ENCODE measurements at regions not wholly inside any gene's neighbourhood (a gene's known extent, or its start where the extent isn't known, plus 50 kb on each side); places are given as distances from the start of the nearest gene placed in this dataset.

- intact Hi-C loops (cut with DNase I) = no loop called here
- ATAC-seq (ENCODE audit: poor library complexity) (no peak), DNase-seq (no peak)
These were observed 746.0 kb downstream of the VRK1 start for GRCh38 chr14:97543221-97543620.

- intact Hi-C loops (cut with DNase I) = no loop called here
- no peak for ATAC-seq (ENCODE audit: poor library complexity)
- DNase-seq = no peak
These were observed 746.6 kb downstream of the VRK1 start for GRCh38 chr14:97543816-97544215.

- ATAC-seq (ENCODE audit: poor library complexity) (peak; percentile 60), DNase-seq (no peak)
- intact Hi-C loops (cut with DNase I) = no loop called here
These were observed 747.4 kb downstream of the VRK1 start for GRCh38 chr14:97544571-97544970.

DNA sequence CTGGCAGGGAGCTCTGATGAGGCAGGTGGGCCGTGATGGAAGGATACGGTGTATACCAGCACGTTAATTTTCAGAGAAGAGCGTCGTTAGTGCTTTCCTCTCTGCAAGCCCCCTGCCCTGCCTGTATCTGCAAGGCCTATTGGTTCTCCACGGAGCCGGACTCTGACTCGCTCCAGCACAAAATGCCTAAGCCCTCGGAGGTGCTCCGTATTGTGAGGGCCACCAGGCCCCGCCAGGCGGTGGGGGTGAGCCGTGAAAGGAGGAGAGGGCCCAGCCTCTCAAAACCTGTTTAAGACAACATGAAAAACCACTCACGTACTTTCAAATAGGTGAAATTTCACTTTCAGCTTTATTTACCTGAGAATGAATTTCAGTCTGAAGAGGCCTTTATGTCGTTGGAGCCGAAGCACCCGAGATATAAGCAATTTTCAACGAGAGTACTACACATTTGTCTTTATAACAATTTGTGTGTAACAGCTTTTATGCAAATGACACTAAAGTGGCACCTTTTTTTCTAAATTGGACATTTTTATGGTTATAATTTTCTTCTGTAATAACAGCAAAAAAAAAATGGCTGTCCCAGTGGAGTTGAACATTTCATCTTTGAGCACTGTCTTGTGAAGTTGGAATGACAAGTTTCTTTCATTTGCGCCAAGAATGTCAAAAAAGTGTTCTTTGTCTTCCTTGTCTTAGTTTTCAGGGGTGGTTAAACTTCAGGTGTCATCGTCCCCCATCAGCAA is 749.5 kb downstream of the VRK1 start:
- no peak for DNase-seq
- intact Hi-C loops (cut with DNase I) = no loop called here
- no peak for ATAC-seq (ENCODE audit: poor library complexity)

GRCh38 chr14:97550463-97550862 is 753.3 kb downstream of the VRK1 start:
- ATAC-seq (ENCODE audit: poor library complexity) (no peak), DNase-seq (no peak)
- intact Hi-C loops (cut with DNase I) = no loop called here

GRCh38 chr14:97554597-97554996 is 757.4 kb downstream of the VRK1 start:
- intact Hi-C loops (cut with DNase I) = no loop called here
- DNase-seq = no peak
- no peak for ATAC-seq (ENCODE audit: poor library complexity)

DNA sequence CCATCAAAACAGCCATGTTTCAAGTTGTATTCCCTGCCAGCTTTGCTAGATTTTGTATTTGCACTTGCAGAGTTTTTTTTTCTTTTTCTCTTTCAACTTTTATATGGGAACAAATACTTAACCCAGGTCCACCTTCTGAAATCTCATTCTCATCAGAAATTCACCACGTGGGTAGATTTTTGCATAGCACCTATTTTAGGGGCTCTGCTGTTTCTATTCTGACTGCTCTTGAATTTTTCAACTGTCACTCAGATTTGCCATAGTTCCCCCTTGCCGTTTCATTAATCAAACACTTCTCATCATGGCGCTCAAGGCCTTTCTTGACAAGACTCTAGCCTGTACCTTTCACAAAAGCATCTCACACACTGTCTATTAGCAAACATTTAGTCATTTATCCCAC is 767.2 kb downstream of the VRK1 start:
- DNase-seq = no peak
- intact Hi-C loops (cut with DNase I) = no loop called here
- no peak for ATAC-seq (ENCODE audit: poor library complexity)

- DNase-seq = no peak
- intact Hi-C loops (cut with DNase I) = no loop called here
- no peak for ATAC-seq (ENCODE audit: poor library complexity)
These were observed 774.0 kb downstream of the VRK1 start for GRCh38 chr14:97571201-97571600.

DNA sequence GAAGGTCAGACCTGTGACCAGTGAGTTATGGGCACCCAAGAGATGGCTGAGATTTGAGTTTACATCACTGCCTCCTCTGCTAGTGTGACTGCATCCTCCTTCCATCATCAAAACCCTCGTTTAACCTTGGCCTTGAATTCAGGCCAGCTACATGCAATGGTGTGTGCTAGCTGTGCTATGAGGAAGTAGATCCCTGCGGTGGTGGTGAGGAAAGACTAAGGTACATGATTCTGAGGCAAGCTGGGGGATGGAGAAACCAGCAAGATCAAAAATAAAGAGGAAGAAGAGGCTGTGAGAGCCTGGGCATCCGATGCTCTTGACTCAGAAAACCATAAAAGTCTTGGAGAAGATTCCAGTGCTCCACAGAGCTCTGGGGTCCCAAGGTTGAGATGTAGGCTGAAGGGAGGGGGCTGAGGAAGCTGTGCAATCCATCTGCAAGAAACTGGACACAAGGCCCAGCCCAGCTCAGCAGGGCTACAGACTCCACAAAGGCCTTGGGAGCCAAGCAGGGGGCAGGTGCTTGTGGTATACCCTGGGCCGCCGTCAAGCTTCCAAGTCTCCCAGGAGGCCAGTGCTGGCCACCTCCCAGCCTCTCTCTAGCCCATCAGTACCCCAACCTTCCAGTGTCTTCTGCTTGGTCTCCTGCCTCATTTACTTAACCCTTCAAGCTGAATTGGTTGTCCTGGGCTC is 774.8 kb downstream of the VRK1 start:
- intact Hi-C loops (cut with DNase I) = no loop called here
- DNase-seq (no peak), ATAC-seq (ENCODE audit: poor library complexity) (no peak)

- intact Hi-C loops (cut with DNase I) = no loop called here
- ATAC-seq (ENCODE audit: poor library complexity) = no peak
- DNase-seq = no peak
These were observed 775.6 kb downstream of the VRK1 start for GRCh38 chr14:97572583-97573458.

GRCh38 chr14:97575677-97576076 is 778.5 kb downstream of the VRK1 start:
- intact Hi-C loops (cut with DNase I) = no loop called here
- ATAC-seq (ENCODE audit: poor library complexity) = no peak
- DNase-seq = no peak

DNA sequence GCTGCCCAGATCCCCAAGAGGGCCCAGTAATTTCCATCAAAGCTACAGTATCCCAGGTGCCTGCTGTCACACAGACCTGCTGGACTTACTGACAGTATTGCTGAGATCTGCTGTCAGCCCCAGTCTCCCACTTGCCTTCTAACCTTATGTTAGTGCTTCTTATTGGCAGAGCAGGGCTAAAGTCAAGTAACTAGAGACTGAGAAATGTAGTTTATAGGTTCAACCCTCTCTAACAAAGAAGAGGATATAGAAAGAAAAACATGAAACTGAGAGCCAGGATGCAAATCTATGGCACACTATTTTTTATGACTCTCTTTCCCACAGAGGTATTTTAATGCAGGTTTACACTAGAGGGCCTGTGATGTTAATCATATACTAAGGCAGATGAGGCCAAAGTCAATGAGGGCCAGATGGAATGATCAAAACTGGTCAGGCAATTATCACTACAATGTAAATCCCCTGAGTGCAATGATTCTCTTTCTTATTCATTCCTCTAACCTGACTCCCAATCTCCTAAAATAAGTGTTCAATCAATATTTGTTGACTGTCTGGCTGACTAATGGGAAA is 781.9 kb downstream of the VRK1 start:
- intact Hi-C loops (cut with DNase I) = no loop called here
- DNase-seq (no peak), ATAC-seq (ENCODE audit: poor library complexity) (no peak)

GRCh38 chr14:97581016-97581415 is 783.8 kb downstream of the VRK1 start:
- intact Hi-C loops (cut with DNase I) = no loop called here
- DNase-seq (no peak), ATAC-seq (ENCODE audit: poor library complexity) (no peak)

DNA sequence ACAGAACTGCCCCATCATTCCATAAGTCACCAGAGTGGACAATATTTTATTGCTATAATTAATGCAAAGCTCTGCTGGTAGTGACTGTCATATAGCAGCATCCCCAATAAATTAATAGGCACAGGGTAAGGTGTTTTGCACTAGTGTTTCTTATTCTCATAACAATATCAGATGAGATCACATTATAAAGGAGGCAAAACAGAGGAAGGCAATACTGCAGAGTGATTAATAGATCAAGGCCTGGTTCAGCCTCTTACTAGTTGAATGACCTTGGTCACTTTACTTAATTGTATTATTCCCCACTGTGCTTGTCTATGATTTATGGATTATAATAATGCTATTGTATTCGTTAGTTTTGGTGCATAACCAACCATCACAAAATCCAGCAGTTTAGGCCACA is 784.8 kb downstream of the VRK1 start:
- intact Hi-C loops (cut with DNase I) = no loop called here
- no peak for ATAC-seq (ENCODE audit: poor library complexity)
- no peak for DNase-seq

- DNase-seq (no peak), ATAC-seq (ENCODE audit: poor library complexity) (no peak)
- intact Hi-C loops (cut with DNase I) = no loop called here
These were observed 787.3 kb downstream of the VRK1 start for GRCh38 chr14:97584528-97584927.

DNA sequence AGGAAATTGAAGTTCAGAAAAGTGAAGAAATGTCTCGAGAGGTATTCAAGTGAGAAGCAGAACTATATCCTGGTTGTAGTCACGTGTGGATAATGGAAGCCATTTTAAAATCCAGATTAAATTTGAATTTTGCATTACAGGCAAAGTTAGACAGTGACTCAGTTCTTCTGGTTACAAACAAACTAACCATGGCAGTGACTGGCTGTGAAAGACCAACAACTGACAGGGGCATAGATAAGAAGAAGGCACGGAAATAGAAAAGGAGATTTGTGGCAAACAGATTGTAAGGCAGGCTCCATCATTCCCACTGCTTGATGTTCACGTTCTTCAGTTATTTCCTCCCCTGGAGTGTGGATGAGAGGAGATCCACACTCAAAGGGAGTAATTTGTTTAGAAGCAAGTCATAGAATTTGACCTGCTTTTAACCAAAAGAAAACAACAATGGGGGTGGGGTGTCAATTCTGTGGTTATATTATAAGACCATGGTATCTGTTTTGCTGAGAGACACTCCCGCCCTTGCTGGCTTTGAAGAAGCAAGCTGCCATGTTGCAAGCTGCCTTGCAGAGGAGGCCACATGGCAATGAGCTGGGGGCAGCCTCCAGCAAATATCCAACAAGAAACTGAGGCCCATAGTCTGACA is 795.3 kb downstream of the VRK1 start:
- DNase-seq (no peak), ATAC-seq (ENCODE audit: poor library complexity) (no peak)
- intact Hi-C loops (cut with DNase I) = no loop called here

DNA sequence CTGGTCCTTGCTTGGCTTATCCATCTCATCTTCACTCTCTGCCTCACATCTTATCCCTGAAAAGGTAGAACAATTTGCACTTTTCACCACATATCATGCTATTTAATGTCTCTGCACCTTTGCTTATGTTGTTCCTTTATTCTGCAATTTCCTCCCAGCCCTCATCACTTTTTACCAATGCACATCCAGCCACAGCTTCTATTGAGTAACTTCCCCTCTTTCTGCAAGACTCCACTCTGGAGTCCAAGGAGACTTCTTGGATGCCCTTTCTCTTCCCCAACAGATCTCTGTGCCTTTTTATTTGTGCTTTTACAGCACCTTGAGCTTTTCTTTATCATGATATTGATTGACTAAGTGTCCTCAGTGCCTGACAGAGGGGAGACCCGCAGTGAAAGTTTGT is 797.1 kb downstream of the VRK1 start:
- DNase-seq (no peak), ATAC-seq (ENCODE audit: poor library complexity) (no peak)
- intact Hi-C loops (cut with DNase I) = no loop called here

GRCh38 chr14:97602438-97603117 is 805.4 kb downstream of the VRK1 start:
- intact Hi-C loops (cut with DNase I) = no loop called here
- no peak for ATAC-seq (ENCODE audit: poor library complexity)
- DNase-seq = peak; percentile 41
